GM15510 (cell line): ENCODE measurements at regions not wholly inside any gene's neighbourhood (a gene's known extent, or its start where the extent isn't known, plus 50 kb on each side); places are given as distances from the start of the nearest gene placed in this dataset.

Source experiments
- POLR2A ChIP-seq: IDR thresholded peaks from 3 replicates; pipeline ENCODE4 v1.6.1; 2011; ENCODE audit warnings: borderline replicate concordance; ENCODE audit not compliant: insufficient read length; ENCODE audit errors: extremely low read depth

DNA sequence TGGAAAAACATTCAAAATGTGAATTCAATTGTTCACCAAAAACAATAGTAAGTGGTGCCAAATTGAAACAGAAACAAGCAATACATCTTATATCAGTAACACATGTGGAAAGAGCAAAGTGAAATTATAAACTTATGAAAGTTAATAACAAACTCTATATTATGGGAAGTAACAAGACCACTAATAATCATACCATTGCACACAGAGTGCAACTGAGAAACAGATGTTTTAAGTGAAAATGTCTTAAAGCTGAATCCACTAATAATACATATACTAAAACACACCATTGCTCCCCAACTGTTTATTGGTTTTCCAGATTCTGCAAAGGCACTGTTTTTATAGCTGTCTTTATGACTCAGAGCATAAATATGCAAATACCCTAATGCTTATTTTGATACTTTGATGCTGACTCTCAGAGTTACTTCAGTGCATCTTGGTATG is 292.3 kb downstream of the RFPL4B start:
- no peak for TF ChIP-seq POLR2A

DNA sequence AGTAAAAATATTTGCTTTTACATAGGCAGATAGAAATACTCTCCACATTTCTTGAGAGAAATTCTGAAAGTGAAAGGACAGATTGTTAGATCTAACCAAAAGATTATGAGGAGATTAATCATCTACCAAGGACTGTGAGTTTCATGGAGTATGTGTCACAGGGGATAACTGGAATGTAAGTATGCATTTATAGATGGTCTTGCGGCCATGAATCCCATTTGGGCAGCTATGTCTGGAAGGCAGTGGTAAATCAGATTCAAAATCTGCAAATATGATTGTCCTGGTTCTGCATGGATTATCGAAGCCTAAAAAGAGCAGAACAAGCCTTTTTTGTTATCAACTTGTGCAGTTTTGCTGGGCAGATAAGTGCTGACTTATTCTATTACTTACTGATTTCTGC is 293.8 kb downstream of the RFPL4B start:
- TF ChIP-seq POLR2A = no peak

DNA sequence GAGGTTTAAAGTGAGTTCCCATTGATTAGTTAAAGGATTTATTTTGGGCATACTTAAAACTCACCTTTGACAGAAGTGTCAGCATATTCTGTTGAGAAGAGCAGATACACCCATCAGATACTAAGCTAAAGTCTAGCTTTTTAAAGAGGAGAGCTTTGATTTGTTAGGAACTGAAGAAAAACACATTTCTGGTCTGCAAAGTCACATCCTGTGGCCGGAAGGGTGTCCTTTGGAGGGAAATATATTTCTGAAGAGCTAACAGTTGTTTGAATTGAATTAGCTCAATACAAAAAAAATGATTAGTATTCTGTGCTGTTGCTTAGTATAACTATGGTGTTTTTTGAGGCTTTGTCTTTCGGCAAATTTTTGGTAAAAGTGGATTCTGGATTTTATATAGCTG is 302.7 kb downstream of the RFPL4B start:
- TF ChIP-seq POLR2A = no peak

GRCh38 chr6:112651239-112651638 is 304.1 kb downstream of the RFPL4B start:
- no peak for TF ChIP-seq POLR2A

DNA sequence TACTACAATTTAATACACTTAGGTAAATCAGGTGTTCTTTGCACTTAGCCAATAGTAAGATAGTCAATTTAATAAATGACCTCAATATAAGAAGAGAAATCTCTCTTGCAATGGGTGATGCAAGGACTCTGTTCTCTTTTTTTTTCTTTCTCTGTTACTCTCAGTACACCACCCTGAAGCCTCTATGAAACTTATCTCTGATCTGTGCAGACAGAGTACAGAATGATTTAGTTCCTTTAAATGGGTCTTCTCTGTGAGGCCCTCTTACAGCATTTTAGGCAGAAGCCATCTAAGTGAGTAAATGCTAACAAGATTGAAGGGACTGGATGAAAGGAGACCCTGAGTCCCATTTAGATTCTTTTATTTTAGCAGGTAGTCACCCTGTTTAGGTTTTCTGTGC is 312.8 kb downstream of the RFPL4B start:
- no peak for TF ChIP-seq POLR2A

- TF ChIP-seq POLR2A = no peak
These were observed 313.5 kb downstream of the RFPL4B start for GRCh38 chr6:112660626-112661025.

- no peak for TF ChIP-seq POLR2A
These were observed 316.6 kb downstream of the RFPL4B start for GRCh38 chr6:112663698-112664097.

- TF ChIP-seq POLR2A = no peak
These were observed 318.0 kb downstream of the RFPL4B start for GRCh38 chr6:112665114-112665513.

GRCh38 chr6:112665815-112666214 is 318.7 kb downstream of the RFPL4B start:
- no peak for TF ChIP-seq POLR2A

GRCh38 chr6:112667427-112667826 is 320.3 kb downstream of the RFPL4B start:
- no peak for TF ChIP-seq POLR2A

- TF ChIP-seq POLR2A = no peak
These were observed 333.0 kb downstream of the RFPL4B start for GRCh38 chr6:112680091-112680490.

DNA sequence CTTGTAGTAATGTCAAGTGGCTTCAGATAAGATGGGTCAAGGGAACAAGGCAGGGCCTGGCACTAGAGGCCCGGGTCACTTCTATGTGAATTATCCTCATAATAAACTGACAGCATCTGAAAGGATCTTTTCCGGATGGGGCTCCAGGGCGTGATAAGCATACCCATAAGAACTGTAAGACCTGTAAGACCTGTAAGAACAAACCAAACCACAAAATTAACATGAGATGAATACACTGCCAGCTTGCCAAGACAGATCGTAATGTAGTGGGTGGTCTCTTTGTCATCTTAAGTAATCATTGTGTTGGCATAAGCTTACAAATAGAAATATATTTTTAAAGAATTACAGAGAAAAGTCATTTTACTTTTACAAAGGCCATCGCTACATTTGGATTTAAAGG is 334.9 kb downstream of the RFPL4B start:
- TF ChIP-seq POLR2A = no peak

DNA sequence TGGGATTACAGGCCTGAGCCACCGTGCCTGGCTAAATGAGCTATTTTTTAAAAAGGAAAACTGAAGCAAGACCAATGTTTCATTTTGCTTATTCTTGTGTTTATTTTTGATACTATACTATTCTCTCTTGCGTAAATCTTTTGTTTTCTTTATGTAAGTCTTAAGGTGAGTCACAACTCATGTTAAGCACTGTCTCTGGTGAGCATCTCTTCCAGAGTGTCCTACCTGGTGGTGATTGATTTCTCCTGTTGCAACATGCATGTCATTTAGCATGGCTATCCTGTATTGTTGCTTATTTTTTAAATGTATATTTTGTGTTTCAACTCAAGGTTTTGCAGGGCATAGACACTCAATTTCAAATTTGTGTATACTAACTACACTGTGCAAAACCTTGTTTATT is 336.0 kb downstream of the RFPL4B start:
- TF ChIP-seq POLR2A = no peak

DNA sequence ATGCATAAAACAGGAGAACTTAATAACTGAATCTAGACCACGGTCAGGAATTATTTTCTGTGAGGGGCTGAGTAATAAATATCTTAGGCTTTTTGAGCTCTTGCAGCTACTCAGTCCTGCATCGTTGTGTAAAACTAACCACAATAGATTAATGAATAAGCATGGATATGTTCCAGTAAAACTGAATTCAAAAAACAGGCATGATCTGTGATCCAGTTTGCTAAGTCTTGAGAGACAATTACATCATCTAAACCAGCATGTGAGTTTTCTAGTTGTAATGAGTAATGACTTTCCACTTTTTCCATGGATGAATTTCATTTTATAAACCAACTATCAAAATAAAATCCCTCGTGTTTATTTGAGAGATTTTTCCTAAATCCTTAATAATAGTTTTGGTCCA is 336.8 kb downstream of the RFPL4B start:
- TF ChIP-seq POLR2A = no peak

DNA sequence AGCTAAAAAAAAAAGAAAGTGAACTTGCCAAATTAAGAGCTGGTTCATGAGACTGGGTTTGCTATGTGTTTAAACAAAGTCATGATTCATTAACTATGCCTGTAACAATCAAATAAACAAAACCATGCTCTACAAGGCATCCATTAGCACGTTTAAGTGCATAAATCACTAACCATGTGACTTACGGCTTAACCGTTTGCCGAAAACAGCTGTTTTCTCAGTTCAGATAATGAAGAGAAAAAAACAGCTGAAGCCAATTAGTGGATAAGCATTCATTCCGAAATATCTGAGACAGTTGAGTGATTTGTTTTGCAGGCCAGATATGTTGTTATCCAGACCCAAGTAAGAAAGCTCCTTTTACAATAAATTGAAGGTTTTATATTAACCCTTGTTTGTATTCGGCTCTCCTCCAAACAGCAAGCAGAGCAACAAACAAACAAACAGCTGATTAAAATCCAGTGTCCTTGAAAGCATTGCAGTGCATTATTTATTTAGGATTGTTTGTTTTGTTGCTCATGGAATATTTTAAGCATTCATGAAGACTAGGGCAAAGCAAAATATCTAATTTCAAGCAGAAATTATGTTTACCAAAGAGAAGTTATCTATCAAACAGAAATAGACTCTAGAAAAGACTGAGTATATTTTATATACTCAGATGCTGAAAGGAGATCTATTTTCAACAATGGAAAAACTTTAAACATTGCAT is 343.5 kb downstream of the RFPL4B start:
- TF ChIP-seq POLR2A = no peak

DNA sequence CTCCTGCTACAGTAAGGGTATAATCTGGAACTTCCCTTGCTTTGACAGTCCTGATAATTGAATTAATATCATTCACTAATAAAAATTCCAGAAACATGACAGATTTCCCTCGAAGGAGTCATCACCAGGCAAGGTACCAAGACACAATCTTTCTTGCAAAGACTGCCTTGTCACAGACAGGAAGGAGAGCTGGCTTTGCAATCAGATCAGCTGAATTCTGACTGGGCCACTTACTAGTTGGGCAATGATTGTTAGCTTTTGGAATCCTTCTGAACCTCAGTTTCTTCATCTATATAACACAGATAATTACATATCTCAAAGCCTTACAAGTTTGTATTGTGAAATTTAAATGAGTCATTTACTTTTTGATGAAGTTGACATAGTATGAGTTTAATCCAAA is 344.2 kb downstream of the RFPL4B start:
- no peak for TF ChIP-seq POLR2A

- no peak for TF ChIP-seq POLR2A
These were observed 347.9 kb downstream of the RFPL4B start for GRCh38 chr6:112695001-112695400.

- TF ChIP-seq POLR2A = no peak
These were observed 350.1 kb downstream of the RFPL4B start for GRCh38 chr6:112697265-112697664.

- TF ChIP-seq POLR2A = no peak
These were observed 354.1 kb downstream of the RFPL4B start for GRCh38 chr6:112701201-112701600.
